ENCODE measurements at regions not wholly inside any gene's neighbourhood (a gene's known extent, or its start where the extent isn't known, plus 50 kb on each side); places are given as distances from the start of the nearest gene placed in this dataset.
"Not testable (repeated sequence)": the region's sequence is repeated elsewhere in the genome, so short reads cannot be mapped to it uniquely, and the experiment has no call there.

GRCh38 chr10:8128511-8128910, 74.0 kb downstream of the GATA3 start:
- DNase-seq (ENCODE audit: low read depth): no peak

- no peak for DNase-seq (ENCODE audit: low read depth)
Observed at GRCh38 chr10:8129438-8129837, 75.0 kb downstream of the GATA3 start.

GRCh38 chr10:8130973-8131911, 76.8 kb downstream of the GATA3 start:
- DNase-seq (ENCODE audit: low read depth): no peak

GRCh38 chr10:8133146-8133545, 78.7 kb downstream of the GATA3 start:
- DNase-seq (ENCODE audit: low read depth): no peak

- no peak for DNase-seq (ENCODE audit: low read depth)
Observed at GRCh38 chr10:8136736-8137135, 82.2 kb downstream of the GATA3 start.

GRCh38 chr10:8137272-8137681, 82.8 kb downstream of the GATA3 start:
- DNase-seq (ENCODE audit: low read depth): no peak

GRCh38 chr10:8137726-8138125, 83.2 kb downstream of the GATA3 start:
- DNase-seq (ENCODE audit: low read depth): no peak

GRCh38 chr10:8138471-8138870, 84.0 kb downstream of the GATA3 start:
- no peak for DNase-seq (ENCODE audit: low read depth)

- no peak for DNase-seq (ENCODE audit: low read depth)
Observed at GRCh38 chr10:8144496-8144895, 90.0 kb downstream of the GATA3 start.

GRCh38 chr10:8146650-8147049, 92.2 kb downstream of the GATA3 start:
- DNase-seq (ENCODE audit: low read depth): no peak

GRCh38 chr10:8149991-8150390, 95.5 kb downstream of the GATA3 start:
- no peak for DNase-seq (ENCODE audit: low read depth)

GRCh38 chr10:8150401-8150905, 96.0 kb downstream of the GATA3 start:
- no peak for DNase-seq (ENCODE audit: low read depth)

- no peak for DNase-seq (ENCODE audit: low read depth)
Observed at GRCh38 chr10:8151086-8151485, 96.6 kb downstream of the GATA3 start.

- DNase-seq (ENCODE audit: low read depth): no peak
Observed at GRCh38 chr10:8156918-8157317, 102.4 kb downstream of the GATA3 start.

- no peak for DNase-seq (ENCODE audit: low read depth)
Observed at GRCh38 chr10:8158193-8159071, 103.9 kb downstream of the GATA3 start.

- DNase-seq (ENCODE audit: low read depth): no peak
Observed at GRCh38 chr10:8159341-8160165, 105.1 kb downstream of the GATA3 start.

- no peak for DNase-seq (ENCODE audit: low read depth)
Observed at GRCh38 chr10:8163824-8164223, 109.3 kb downstream of the GATA3 start.

GRCh38 chr10:8164640-8165039, 110.2 kb downstream of the GATA3 start:
- DNase-seq (ENCODE audit: low read depth): not testable (repeated sequence)

GRCh38 chr10:8168836-8169235, 114.3 kb downstream of the GATA3 start:
- DNase-seq (ENCODE audit: low read depth): no peak

GRCh38 chr10:8171008-8171407, 116.5 kb downstream of the GATA3 start:
- DNase-seq (ENCODE audit: low read depth): no peak

- no peak for DNase-seq (ENCODE audit: low read depth)
Observed at GRCh38 chr10:8172604-8173003, 118.1 kb downstream of the GATA3 start.

Data from activated T-helper 1 cell treated with Interleukin-2 at 50 U/mL for 16 hours (primary cell).